GM18907 (cell line): ENCODE measurements at regions not wholly inside any gene's neighbourhood (a gene's known extent, or its start where the extent isn't known, plus 50 kb on each side); places are given as distances from the start of the nearest gene placed in this dataset.
"Not testable (repeated sequence)": the region's sequence is repeated elsewhere in the genome, so short reads cannot be mapped to it uniquely, and the experiment has no call there.

ENCODE experiments used
- ATAC-seq: cut with Tn5 transposase; IDR thresholded peaks from one replicate; pipeline ENCODE4 v1.9.1; 2021; ENCODE audit warnings: mild to moderate bottlenecking, moderate library complexity; ENCODE audit not compliant: unreplicated experiment

- ATAC-seq = no peak
These were observed 242.1 kb downstream of the FGFR2 start for GRCh38 chr10:121356183-121356582.

GRCh38 chr10:121357401-121357800 is 240.8 kb downstream of the FGFR2 start:
- no peak for ATAC-seq

GRCh38 chr10:121362026-121362425 is 236.2 kb downstream of the FGFR2 start:
- ATAC-seq = no peak

GRCh38 chr10:121365566-121365965 is 232.7 kb downstream of the FGFR2 start:
- no peak for ATAC-seq

- no peak for ATAC-seq
These were observed 229.8 kb downstream of the FGFR2 start for GRCh38 chr10:121368347-121369025.

GRCh38 chr10:121369616-121370015 is 228.6 kb downstream of the FGFR2 start:
- ATAC-seq = no peak

GRCh38 chr10:121371836-121372235 is 226.4 kb downstream of the FGFR2 start:
- no peak for ATAC-seq

- no peak for ATAC-seq
These were observed 224.8 kb downstream of the FGFR2 start for GRCh38 chr10:121373411-121373810.

GRCh38 chr10:121374121-121374520 is 224.1 kb downstream of the FGFR2 start:
- ATAC-seq = no peak

GRCh38 chr10:121375172-121375571 is 223.1 kb downstream of the FGFR2 start:
- ATAC-seq = no peak

GRCh38 chr10:121378251-121378801 is 219.9 kb downstream of the FGFR2 start:
- ATAC-seq = no peak

- ATAC-seq = no peak
These were observed 219.2 kb downstream of the FGFR2 start for GRCh38 chr10:121379013-121379412.

GRCh38 chr10:121380211-121380610 is 218.0 kb downstream of the FGFR2 start:
- ATAC-seq = no peak

- ATAC-seq = not testable (repeated sequence)
These were observed 216.2 kb downstream of the FGFR2 start for GRCh38 chr10:121382029-121382520.

- no peak for ATAC-seq
These were observed 213.1 kb downstream of the FGFR2 start for GRCh38 chr10:121385136-121385535.

GRCh38 chr10:121392657-121393056 is 205.6 kb downstream of the FGFR2 start:
- ATAC-seq = no peak

- no peak for ATAC-seq
These were observed 204.7 kb downstream of the FGFR2 start for GRCh38 chr10:121393522-121393921.

GRCh38 chr10:121400507-121400906 is 197.7 kb downstream of the FGFR2 start:
- ATAC-seq = not testable (repeated sequence)

GRCh38 chr10:121403527-121403926 is 194.7 kb downstream of the FGFR2 start:
- no peak for ATAC-seq

GRCh38 chr10:121404611-121405010 is 193.6 kb downstream of the FGFR2 start:
- ATAC-seq = no peak

- no peak for ATAC-seq
These were observed 193.1 kb downstream of the FGFR2 start for GRCh38 chr10:121405096-121405495.

- ATAC-seq = no peak
These were observed 192.7 kb downstream of the FGFR2 start for GRCh38 chr10:121405549-121405948.

- ATAC-seq = no peak
These were observed 192.3 kb downstream of the FGFR2 start for GRCh38 chr10:121405953-121406352.
